GM12878 (cell line): ENCODE measurements at regions not wholly inside any gene's neighbourhood (a gene's known extent, or its start where the extent isn't known, plus 50 kb on each side); places are given as distances from the start of the nearest gene placed in this dataset.
"Not testable (repeated sequence)": the region's sequence is repeated elsewhere in the genome, so short reads cannot be mapped to it uniquely, and the experiment has no call there.

Experiments
- BHLHE40 ChIP-seq, 2 experiments: fragments of 450-650 bp in 1 of 2; IDR thresholded peaks; 2 replicates each; pipeline ENCODE4 v1.6.1; 2011 to 2017; ENCODE audit warnings: low read depth in 2 of 2, borderline replicate concordance in 1 of 2, improper control_type of control experiment in 1 of 2, low read length in 1 of 2, mild to moderate bottlenecking in 1 of 2
- CREB1 ChIP-seq: IDR thresholded peaks from 2 replicates; pipeline ENCODE4 v1.6.1; 2012; ENCODE audit warnings: low read depth, mild to moderate bottlenecking, inconsistent platforms
- ESRRA ChIP-seq: IDR thresholded peaks from 2 replicates; pipeline ENCODE4 v1.6.1; 2012; ENCODE audit warnings: mild to moderate bottlenecking, low read length, improper control_type of control experiment
- EZH2 ChIP-seq: IDR thresholded peaks from 2 replicates; pipeline ENCODE4 v1.6.1; 2012; ENCODE audit warnings: low read depth, mild to moderate bottlenecking, control low read depth, inconsistent platforms, low read length, borderline replicate concordance; ENCODE audit not compliant: control insufficient read depth
- HDAC2 ChIP-seq: fragments of 200-600 bp; sonication (generic); IDR thresholded peaks from 2 replicates; pipeline ENCODE4 v1.6.1; 2017
- POLR2A ChIP-seq: IDR thresholded peaks from 2 replicates; pipeline ENCODE4 v1.6.1; 2011; ENCODE audit warnings: low read depth, mild to moderate bottlenecking, low read length
- RELA ChIP-seq: fragments of 450-650 bp; IDR thresholded peaks from 2 replicates; pipeline ENCODE4 v1.8.0; 2014; ENCODE audit warnings: borderline replicate concordance; ENCODE audit not compliant: partially characterized antibody
- TF ChIP-seq, protein P1 (sequence below), 3 experiments: IDR thresholded peaks in 2 of 3; conservative IDR thresholded peaks in 1 of 3; 2 replicates each; pipeline ENCODE4 v1.5.1; 2011; ENCODE audit warnings: low read depth in 3 of 3, low read length in 3 of 3, mild to moderate bottlenecking in 3 of 3, control low read depth in 2 of 3, moderate library complexity in 2 of 3, inconsistent platforms in 1 of 3, mixed read lengths in 1 of 3; ENCODE audit not compliant: control insufficient read depth in 2 of 3, insufficient read depth in 1 of 3; ENCODE audit errors: extremely low read depth in 1 of 3

- TF ChIP-seq RELA; HDAC2; ESRRA; POLR2A; CREB1; EZH2; BHLHE40 (IDR thresholded peaks at IDR 0.05; ENCODE audit: borderline replicate concordance in 1 of 2, low read depth in 2 of 2, low read length in 1 of 2): not testable (repeated sequence)
- TF ChIP-seq, protein P1, sequence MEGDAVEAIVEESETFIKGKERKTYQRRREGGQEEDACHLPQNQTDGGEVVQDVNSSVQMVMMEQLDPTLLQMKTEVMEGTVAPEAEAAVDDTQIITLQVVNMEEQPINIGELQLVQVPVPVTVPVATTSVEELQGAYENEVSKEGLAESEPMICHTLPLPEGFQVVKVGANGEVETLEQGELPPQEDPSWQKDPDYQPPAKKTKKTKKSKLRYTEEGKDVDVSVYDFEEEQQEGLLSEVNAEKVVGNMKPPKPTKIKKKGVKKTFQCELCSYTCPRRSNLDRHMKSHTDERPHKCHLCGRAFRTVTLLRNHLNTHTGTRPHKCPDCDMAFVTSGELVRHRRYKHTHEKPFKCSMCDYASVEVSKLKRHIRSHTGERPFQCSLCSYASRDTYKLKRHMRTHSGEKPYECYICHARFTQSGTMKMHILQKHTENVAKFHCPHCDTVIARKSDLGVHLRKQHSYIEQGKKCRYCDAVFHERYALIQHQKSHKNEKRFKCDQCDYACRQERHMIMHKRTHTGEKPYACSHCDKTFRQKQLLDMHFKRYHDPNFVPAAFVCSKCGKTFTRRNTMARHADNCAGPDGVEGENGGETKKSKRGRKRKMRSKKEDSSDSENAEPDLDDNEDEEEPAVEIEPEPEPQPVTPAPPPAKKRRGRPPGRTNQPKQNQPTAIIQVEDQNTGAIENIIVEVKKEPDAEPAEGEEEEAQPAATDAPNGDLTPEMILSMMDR (IDR thresholded peaks at IDR 0.05 in 2 of 3, conservative IDR thresholded peaks at IDR 0.05 in 1 of 3; ENCODE audit: control insufficient read depth in 2 of 3, extremely low read depth in 1 of 3, insufficient read depth in 1 of 3, low read depth in 3 of 3, low read length in 3 of 3): not testable (repeated sequence)
Observed at GRCh38 chr14:105768039-105768438, 241.7 kb downstream of the TMEM121 start.
